ENCODE measurements at regions not wholly inside any gene's neighbourhood (a gene's known extent, or its start where the extent isn't known, plus 50 kb on each side); places are given as distances from the start of the nearest gene placed in this dataset.

- Histone ChIP-seq H3K79me2 (ENCODE audit: insufficient read depth, low read length) (no peaks in the 10 kb centered on the region), H3K9me3 (ENCODE audit: insufficient read depth, low read length) (no peaks in the 10 kb centered on the region), H3K9ac (ENCODE audit: low read length) (no peak overlapping the region), H3K9me2 (replicated peaks; ENCODE audit: insufficient read depth, low read length) (no peaks in the 10 kb centered on the region), H3K27me3 (ENCODE audit: low read length) (no peaks in the 10 kb centered on the region), H3F3A (ENCODE audit: insufficient read depth) (no peaks in the 10 kb centered on the region), H3K4me2 (ENCODE audit: low read depth, low read length, poor library complexity, severe bottlenecking) (no peak overlapping the region), H2AFZ (ENCODE audit: low read depth, low read length, severe bottlenecking) (no peak overlapping the region), H3K36me3 (ENCODE audit: low read length) (no peaks in the 10 kb centered on the region), H3K4me3 (ENCODE audit: insufficient read depth, low read length, poor library complexity, severe bottlenecking) (no peak overlapping the region), H4K20me1 (ENCODE audit: low read depth, low read length) (no peaks in the 10 kb centered on the region), H3K27ac (ENCODE audit: low read depth, low read length) (no peak overlapping the region)
- no peak for TF ChIP-seq EZH2phosphoT487 (conservative IDR thresholded peaks at IDR 0.05; ENCODE audit: low read length)
- no peak for TF ChIP-seq CTCF (IDR thresholded peaks at IDR 0.05; ENCODE audit: insufficient read depth, low read length, poor library complexity, severe bottlenecking)
These were observed 662.4 kb downstream of the TBC1D4 start for GRCh38 chr13:74819549-74819948.

GRCh38 chr13:74816737-74817136 is 665.2 kb downstream of the TBC1D4 start:
- Histone ChIP-seq H3F3A (ENCODE audit: insufficient read depth) (no peaks in the 10 kb centered on the region), H3K9ac (ENCODE audit: low read length) (no peak overlapping the region), H3K36me3 (ENCODE audit: low read length) (no peaks in the 10 kb centered on the region), H3K4me2 (ENCODE audit: low read depth, low read length, poor library complexity, severe bottlenecking) (no peak overlapping the region), H3K79me2 (ENCODE audit: insufficient read depth, low read length) (no peaks in the 10 kb centered on the region), H3K27me3 (ENCODE audit: low read length) (no peaks in the 10 kb centered on the region), H3K9me3 (ENCODE audit: insufficient read depth, low read length) (no peaks in the 10 kb centered on the region), H3K27ac (ENCODE audit: low read depth, low read length) (no peak overlapping the region), H3K9me2 (replicated peaks; ENCODE audit: insufficient read depth, low read length) (no peaks in the 10 kb centered on the region), H2AFZ (ENCODE audit: low read depth, low read length, severe bottlenecking) (no peak overlapping the region), H4K20me1 (ENCODE audit: low read depth, low read length) (no peaks in the 10 kb centered on the region), H3K4me3 (ENCODE audit: insufficient read depth, low read length, poor library complexity, severe bottlenecking) (no peak overlapping the region)
- no peak for TF ChIP-seq EZH2phosphoT487 (conservative IDR thresholded peaks at IDR 0.05; ENCODE audit: low read length)
- no peak for TF ChIP-seq CTCF (IDR thresholded peaks at IDR 0.05; ENCODE audit: insufficient read depth, low read length, poor library complexity, severe bottlenecking)

- Histone ChIP-seq H2AFZ (ENCODE audit: low read depth, low read length, severe bottlenecking) (no peak overlapping the region), H3K4me2 (ENCODE audit: low read depth, low read length, poor library complexity, severe bottlenecking) (no peak overlapping the region), H3F3A (ENCODE audit: insufficient read depth) (no peaks in the 10 kb centered on the region), H3K4me3 (ENCODE audit: insufficient read depth, low read length, poor library complexity, severe bottlenecking) (no peak overlapping the region), H3K36me3 (ENCODE audit: low read length) (no peaks in the 10 kb centered on the region), H3K27me3 (ENCODE audit: low read length) (no peaks in the 10 kb centered on the region), H3K9me3 (ENCODE audit: insufficient read depth, low read length) (no peaks in the 10 kb centered on the region), H4K20me1 (ENCODE audit: low read depth, low read length) (no peaks in the 10 kb centered on the region), H3K9ac (ENCODE audit: low read length) (no peak overlapping the region), H3K79me2 (ENCODE audit: insufficient read depth, low read length) (no peaks in the 10 kb centered on the region), H3K9me2 (replicated peaks; ENCODE audit: insufficient read depth, low read length) (no peaks in the 10 kb centered on the region), H3K27ac (ENCODE audit: low read depth, low read length) (no peak overlapping the region)
- TF ChIP-seq EZH2phosphoT487 (conservative IDR thresholded peaks at IDR 0.05; ENCODE audit: low read length), result no peak
- no peak for TF ChIP-seq CTCF (IDR thresholded peaks at IDR 0.05; ENCODE audit: insufficient read depth, low read length, poor library complexity, severe bottlenecking)
These were observed 662.0 kb upstream of the KLF12 start for GRCh38 chr13:74796157-74796556.

Measured in SU-DHL-6 (cell line).